Mucosa of rectum (tissue), 2 donors: ENCODE measurements at regions not wholly inside any gene's neighbourhood (a gene's known extent, or its start where the extent isn't known, plus 50 kb on each side); places are given as distances from the start of the nearest gene placed in this dataset.

Experiments
- H3K27ac ChIP-seq, 2 donors: one replicate each; pipeline ENCODE4 v1.7.0; 2013; ENCODE audit warnings: inconsistent platforms in 2 of 2, low read depth in 2 of 2, low read length in 2 of 2
- H3K27me3 ChIP-seq, 2 donors: one replicate each; pipeline ENCODE4 v1.7.0; 2013; ENCODE audit warnings: low read length in 2 of 2; ENCODE audit not compliant: control insufficient read depth in 2 of 2, insufficient read depth in 2 of 2
- H3K36me3 ChIP-seq, 2 donors: one replicate each; pipeline ENCODE4 v1.7.0; 2013; ENCODE audit warnings: low read length in 2 of 2; ENCODE audit not compliant: control insufficient read depth in 2 of 2, insufficient read depth in 2 of 2
- H3K4me1 ChIP-seq, 2 donors: one replicate each; pipeline ENCODE4 v1.7.0; 2013; ENCODE audit warnings: low read length in 2 of 2, mild to moderate bottlenecking in 1 of 2; ENCODE audit not compliant: control insufficient read depth in 2 of 2, insufficient read depth in 2 of 2
- H3K4me3 ChIP-seq, 2 donors: one replicate each; pipeline ENCODE4 v1.7.0; 2013; ENCODE audit warnings: low read length in 2 of 2
- H3K9ac ChIP-seq, 2 donors: one replicate each; pipeline ENCODE4 v1.7.0; 2013; ENCODE audit warnings: low read length in 2 of 2, low read depth in 1 of 2, mild to moderate bottlenecking in 1 of 2
- H3K9me3 ChIP-seq, 2 donors: one replicate each; pipeline ENCODE4 v1.7.0; 2013; ENCODE audit warnings: low read length in 2 of 2; ENCODE audit not compliant: control insufficient read depth in 2 of 2
- donor health status: healthy.
- donor health status: Normal muscosa, but diverticular disease.

- H3K36me3 ChIP-seq: no peaks in the 10 kb centered on the region
- no peaks in the 10 kb centered on the region for H3K4me1 ChIP-seq
- H3K4me3 ChIP-seq: no peak overlapping the region
- no peaks in the 10 kb centered on the region for H3K9me3 ChIP-seq
- H3K27ac ChIP-seq: no peak overlapping the region
- H3K9ac ChIP-seq: no peak overlapping the region
- H3K27me3 ChIP-seq: no peaks in the 10 kb centered on the region
Observed at GRCh38 chr17:12318571-12319266, 298.0 kb downstream of the MAP2K4 start.

GRCh38 chr17:12320286-12320685 lies 299.6 kb downstream of the MAP2K4 start:
- no peaks in the 10 kb centered on the region for H3K4me1 ChIP-seq
- no peaks in the 10 kb centered on the region for H3K27me3 ChIP-seq
- no peaks in the 10 kb centered on the region for H3K9me3 ChIP-seq
- H3K9ac ChIP-seq: no peak overlapping the region
- H3K36me3 ChIP-seq: no peaks in the 10 kb centered on the region
- H3K4me3 ChIP-seq: no peak overlapping the region
- H3K27ac ChIP-seq: no peak overlapping the region

- Histone ChIP-seq H3K36me3 (no peaks in the 10 kb centered on the region), H3K27me3 (no peaks in the 10 kb centered on the region), H3K4me3 (no peak overlapping the region), H3K27ac (no peak overlapping the region), H3K9me3 (peaks cover 0 to 3% of the 10 kb centered on the region in 2 donors), H3K4me1 (no peaks in the 10 kb centered on the region), H3K9ac (no peak overlapping the region)
Observed at GRCh38 chr17:12328204-12328603, 307.5 kb downstream of the MAP2K4 start.

GRCh38 chr17:12330456-12330855 lies 309.8 kb downstream of the MAP2K4 start:
- Histone ChIP-seq H3K27ac (no peak overlapping the region), H3K9ac (no peak overlapping the region), H3K27me3 (no peaks in the 10 kb centered on the region), H3K4me1 (no peaks in the 10 kb centered on the region), H3K9me3 (peaks cover 0 to 3% of the 10 kb centered on the region in 2 donors), H3K4me3 (no peak overlapping the region), H3K36me3 (no peaks in the 10 kb centered on the region)

GRCh38 chr17:12341328-12341727 lies 320.7 kb downstream of the MAP2K4 start:
- Histone ChIP-seq H3K27ac (no peak overlapping the region), H3K9ac (no peak overlapping the region), H3K36me3 (no peaks in the 10 kb centered on the region), H3K9me3 (no peaks in the 10 kb centered on the region), H3K4me3 (no peak overlapping the region), H3K27me3 (no peaks in the 10 kb centered on the region), H3K4me1 (no peaks in the 10 kb centered on the region)

- Histone ChIP-seq H3K36me3 (no peaks in the 10 kb centered on the region), H3K9ac (no peak overlapping the region), H3K9me3 (no peaks in the 10 kb centered on the region), H3K27ac (no peak overlapping the region), H3K4me1 (no peaks in the 10 kb centered on the region), H3K27me3 (no peaks in the 10 kb centered on the region), H3K4me3 (no peak overlapping the region)
Observed at GRCh38 chr17:12342161-12342560, 321.5 kb downstream of the MAP2K4 start.

- H3K4me1 ChIP-seq: no peaks in the 10 kb centered on the region
- H3K27me3 ChIP-seq: no peaks in the 10 kb centered on the region
- no peaks in the 10 kb centered on the region for H3K36me3 ChIP-seq
- no peak overlapping the region for H3K27ac ChIP-seq
- no peak overlapping the region for H3K9ac ChIP-seq
- H3K4me3 ChIP-seq: no peak overlapping the region
- no peaks in the 10 kb centered on the region for H3K9me3 ChIP-seq
Observed at GRCh38 chr17:12342609-12343435, 322.1 kb downstream of the MAP2K4 start.

- Histone ChIP-seq H3K4me1 (no peaks in the 10 kb centered on the region), H3K36me3 (no peaks in the 10 kb centered on the region), H3K9me3 (no peaks in the 10 kb centered on the region), H3K27ac (no peak overlapping the region), H3K4me3 (no peak overlapping the region), H3K27me3 (no peaks in the 10 kb centered on the region), H3K9ac (no peak overlapping the region)
Observed at GRCh38 chr17:12348476-12348875, 317.2 kb upstream of the MYOCD start.

- H3K27me3 ChIP-seq: no peaks in the 10 kb centered on the region
- H3K9ac ChIP-seq: no peak overlapping the region
- no peaks in the 10 kb centered on the region for H3K36me3 ChIP-seq
- no peaks in the 10 kb centered on the region for H3K4me1 ChIP-seq
- H3K9me3 ChIP-seq: no peaks in the 10 kb centered on the region
- H3K4me3 ChIP-seq: no peak overlapping the region
- no peak overlapping the region for H3K27ac ChIP-seq
Observed at GRCh38 chr17:12349297-12349696, 316.4 kb upstream of the MYOCD start.

- no peaks in the 10 kb centered on the region for H3K4me1 ChIP-seq
- no peaks in the 10 kb centered on the region for H3K36me3 ChIP-seq
- H3K9me3 ChIP-seq: no peaks in the 10 kb centered on the region
- no peak overlapping the region for H3K9ac ChIP-seq
- no peak overlapping the region for H3K27ac ChIP-seq
- H3K27me3 ChIP-seq: no peaks in the 10 kb centered on the region
- H3K4me3 ChIP-seq: no peak overlapping the region
Observed at GRCh38 chr17:12352127-12352526, 313.6 kb upstream of the MYOCD start.
